Kidney epithelial cell (primary cell): ENCODE measurements at regions not wholly inside any gene's neighbourhood (a gene's known extent, or its start where the extent isn't known, plus 50 kb on each side); places are given as distances from the start of the nearest gene placed in this dataset.

Experiments
- DNase-seq: peaks from one replicate; pipeline ENCODE4 v3.0.0-alpha.2; 2010; ENCODE audit warnings: low read depth
- H3K27me3 ChIP-seq: 2 replicates; pipeline ENCODE4 v1.6.0; 2011; ENCODE audit warnings: low read length; ENCODE audit not compliant: control insufficient read depth, insufficient read depth
- H3K36me3 ChIP-seq: 2 replicates; pipeline ENCODE4 v1.5.1; 2011; ENCODE audit warnings: low read length; ENCODE audit not compliant: control insufficient read depth, insufficient read depth
- H3K4me3 ChIP-seq: 2 replicates; pipeline ENCODE4 v1.5.1; 2011; ENCODE audit warnings: low read depth, mild to moderate bottlenecking, control low read depth, low read length
- CTCF ChIP-seq: IDR thresholded peaks from 2 replicates; pipeline ENCODE4 v1.5.1; 2011; ENCODE audit warnings: mild to moderate bottlenecking, moderate library complexity, low read length, control low read depth, inconsistent platforms; ENCODE audit not compliant: insufficient read depth, poor library complexity, severe bottlenecking

- Histone ChIP-seq H3K4me3 (no peak overlapping the region), H3K27me3 (no peaks in the 10 kb centered on the region), H3K36me3 (no peaks in the 10 kb centered on the region)
- no peak for DNase-seq
- no peak for TF ChIP-seq CTCF
Measured at GRCh38 chr4:84091266-84091665, 407.8 kb downstream of the NKX6-1 start.

GRCh38 chr4:84089652-84090437 is 409.2 kb downstream of the NKX6-1 start:
- H3K27me3 ChIP-seq: no peaks in the 10 kb centered on the region
- no peak overlapping the region for H3K4me3 ChIP-seq
- no peaks in the 10 kb centered on the region for H3K36me3 ChIP-seq
- DNase-seq: no peak
- no peak for TF ChIP-seq CTCF

- H3K36me3 ChIP-seq: no peaks in the 10 kb centered on the region
- H3K27me3 ChIP-seq: no peaks in the 10 kb centered on the region
- H3K4me3 ChIP-seq: no peak overlapping the region
- TF ChIP-seq CTCF: no peak
- DNase-seq: no peak
Measured at GRCh38 chr4:84085986-84086385, 413.1 kb downstream of the NKX6-1 start.

GRCh38 chr4:84070289-84070688 is 428.8 kb downstream of the NKX6-1 start:
- no peak for DNase-seq
- Histone ChIP-seq H3K4me3 (no peak overlapping the region), H3K27me3 (peaks cover 2% of the 10 kb centered on the region), H3K36me3 (no peaks in the 10 kb centered on the region)
- TF ChIP-seq CTCF: no peak

GRCh38 chr4:84063619-84064018 is 435.5 kb downstream of the NKX6-1 start:
- Histone ChIP-seq H3K27me3 (no peaks in the 10 kb centered on the region), H3K4me3 (no peak overlapping the region), H3K36me3 (no peaks in the 10 kb centered on the region)
- no peak for TF ChIP-seq CTCF
- no peak for DNase-seq

GRCh38 chr4:84058201-84058600 is 440.9 kb downstream of the NKX6-1 start:
- Histone ChIP-seq H3K27me3 (no peaks in the 10 kb centered on the region), H3K4me3 (no peak overlapping the region), H3K36me3 (no peaks in the 10 kb centered on the region)
- TF ChIP-seq CTCF: no peak
- no peak for DNase-seq
